NCI-H446 (cell line): ENCODE measurements at regions not wholly inside any gene's neighbourhood (a gene's known extent, or its start where the extent isn't known, plus 50 kb on each side); places are given as distances from the start of the nearest gene placed in this dataset.

Source experiments
- DNase-seq, 2 experiments: peaks; one replicate each; lab custom pipeline; 2025; lab: John Stamatoyannopoulos, UW

- DNase-seq: no peak
Observed at GRCh38 chr4:41859087-41859486, 76.1 kb upstream of the TMEM33 start.

GRCh38 chr4:41857226-41857641 lies 78.0 kb upstream of the TMEM33 start:
- no peak for DNase-seq

- no peak for DNase-seq
Observed at GRCh38 chr4:41856797-41857196, 78.4 kb upstream of the TMEM33 start.

- no peak for DNase-seq
Observed at GRCh38 chr4:41853973-41854372, 81.3 kb upstream of the TMEM33 start.

- no peak for DNase-seq
Observed at GRCh38 chr4:41852229-41852628, 83.0 kb upstream of the TMEM33 start.

GRCh38 chr4:41851621-41852020 lies 83.6 kb upstream of the TMEM33 start:
- DNase-seq: no peak

- DNase-seq: no peak
Observed at GRCh38 chr4:41844327-41844726, 90.9 kb upstream of the TMEM33 start.

- DNase-seq: no peak
Observed at GRCh38 chr4:41839916-41840854, 91.7 kb upstream of the PHOX2B start.

- DNase-seq: no peak
Observed at GRCh38 chr4:41838590-41838989, 90.1 kb upstream of the PHOX2B start.

- DNase-seq: no peak
Observed at GRCh38 chr4:41835321-41835995, 86.9 kb upstream of the PHOX2B start.

GRCh38 chr4:41832961-41833360 lies 84.4 kb upstream of the PHOX2B start:
- no peak for DNase-seq

- no peak for DNase-seq
Observed at GRCh38 chr4:41822325-41822724, 73.8 kb upstream of the PHOX2B start.

- no peak for DNase-seq
Observed at GRCh38 chr4:41820473-41820872, 71.9 kb upstream of the PHOX2B start.

- DNase-seq: no peak
Observed at GRCh38 chr4:41819621-41820020, 71.1 kb upstream of the PHOX2B start.

- DNase-seq: no peak
Observed at GRCh38 chr4:41815473-41815872, 66.9 kb upstream of the PHOX2B start.

- DNase-seq: peak in 1 of 2 experiments; percentile 23
Observed at GRCh38 chr4:41814565-41814964, 66.0 kb upstream of the PHOX2B start.

- no peak for DNase-seq
Observed at GRCh38 chr4:41806807-41807206, 58.3 kb upstream of the PHOX2B start.

- no peak for DNase-seq
Observed at GRCh38 chr4:41802590-41802989, 54.1 kb upstream of the PHOX2B start.

GRCh38 chr4:41799126-41799525 lies 50.6 kb upstream of the PHOX2B start:
- no peak for DNase-seq
